ENCODE measurements at regions not wholly inside any gene's neighbourhood (a gene's known extent, or its start where the extent isn't known, plus 50 kb on each side); places are given as distances from the start of the nearest gene placed in this dataset.

- H3K27me3 ChIP-seq (ENCODE audit: insufficient read depth, low read depth, low read length), result no peaks in the 10 kb centered on the region
- H3K9me3 ChIP-seq (ENCODE audit: low read length), result no peaks in the 10 kb centered on the region
- H3K9me2 ChIP-seq (ENCODE audit: insufficient read depth, low read length), result no peaks in the 10 kb centered on the region
- TF ChIP-seq SMC3 (conservative IDR thresholded peaks at IDR 0.05; ENCODE audit: poor library complexity), result no peak
- H3K4me2 ChIP-seq (ENCODE audit: low read length), result no peak overlapping the region
- H3K27ac ChIP-seq (ENCODE audit: low read length), result no peak overlapping the region
- no peak overlapping the region for H2AFZ ChIP-seq (ENCODE audit: low read depth, low read length)
- no peak overlapping the region for H3K9ac ChIP-seq (ENCODE audit: low read length)
- H3K36me3 ChIP-seq (ENCODE audit: insufficient read depth, low read length), result no peaks in the 10 kb centered on the region
- no peaks in the 10 kb centered on the region for H3F3A ChIP-seq (ENCODE audit: insufficient read depth, low read length, poor library complexity, severe bottlenecking)
- H4K20me1 ChIP-seq (ENCODE audit: insufficient read depth), result no peaks in the 10 kb centered on the region
- H3K79me2 ChIP-seq (replicated peaks; ENCODE audit: insufficient read depth, low read length), result no peaks in the 10 kb centered on the region
- no peak overlapping the region for H3K4me3 ChIP-seq (ENCODE audit: low read length)
Observed at GRCh38 chr5:5983261-5983980, 394.9 kb downstream of the MED10 start.

GRCh38 chr5:5981562-5981961, 396.8 kb downstream of the MED10 start:
- Histone ChIP-seq H3K4me2 (ENCODE audit: low read length) (no peak overlapping the region), H3K9me2 (ENCODE audit: insufficient read depth, low read length) (no peaks in the 10 kb centered on the region), H3K27me3 (ENCODE audit: insufficient read depth, low read depth, low read length) (no peaks in the 10 kb centered on the region), H3K27ac (ENCODE audit: low read length) (no peak overlapping the region), H2AFZ (ENCODE audit: low read depth, low read length) (no peak overlapping the region), H3K4me3 (ENCODE audit: low read length) (no peak overlapping the region), H3K9me3 (ENCODE audit: low read length) (no peaks in the 10 kb centered on the region), H3K36me3 (ENCODE audit: insufficient read depth, low read length) (no peaks in the 10 kb centered on the region), H3F3A (ENCODE audit: insufficient read depth, low read length, poor library complexity, severe bottlenecking) (no peaks in the 10 kb centered on the region), H3K9ac (ENCODE audit: low read length) (no peak overlapping the region), H3K79me2 (replicated peaks; ENCODE audit: insufficient read depth, low read length) (no peaks in the 10 kb centered on the region), H4K20me1 (ENCODE audit: insufficient read depth) (no peaks in the 10 kb centered on the region)
- TF ChIP-seq RAD21 (conservative IDR thresholded peaks at IDR 0.05), result no peak
- TF ChIP-seq, protein P1, sequence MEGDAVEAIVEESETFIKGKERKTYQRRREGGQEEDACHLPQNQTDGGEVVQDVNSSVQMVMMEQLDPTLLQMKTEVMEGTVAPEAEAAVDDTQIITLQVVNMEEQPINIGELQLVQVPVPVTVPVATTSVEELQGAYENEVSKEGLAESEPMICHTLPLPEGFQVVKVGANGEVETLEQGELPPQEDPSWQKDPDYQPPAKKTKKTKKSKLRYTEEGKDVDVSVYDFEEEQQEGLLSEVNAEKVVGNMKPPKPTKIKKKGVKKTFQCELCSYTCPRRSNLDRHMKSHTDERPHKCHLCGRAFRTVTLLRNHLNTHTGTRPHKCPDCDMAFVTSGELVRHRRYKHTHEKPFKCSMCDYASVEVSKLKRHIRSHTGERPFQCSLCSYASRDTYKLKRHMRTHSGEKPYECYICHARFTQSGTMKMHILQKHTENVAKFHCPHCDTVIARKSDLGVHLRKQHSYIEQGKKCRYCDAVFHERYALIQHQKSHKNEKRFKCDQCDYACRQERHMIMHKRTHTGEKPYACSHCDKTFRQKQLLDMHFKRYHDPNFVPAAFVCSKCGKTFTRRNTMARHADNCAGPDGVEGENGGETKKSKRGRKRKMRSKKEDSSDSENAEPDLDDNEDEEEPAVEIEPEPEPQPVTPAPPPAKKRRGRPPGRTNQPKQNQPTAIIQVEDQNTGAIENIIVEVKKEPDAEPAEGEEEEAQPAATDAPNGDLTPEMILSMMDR (IDR thresholded peaks at IDR 0.05; ENCODE audit: poor library complexity, severe bottlenecking), result no peak
- TF ChIP-seq EP300 (conservative IDR thresholded peaks at IDR 0.05; ENCODE audit: poor library complexity, severe bottlenecking), result no peak
- no peak for TF ChIP-seq SMC3 (conservative IDR thresholded peaks at IDR 0.05; ENCODE audit: poor library complexity)
- TF ChIP-seq EZH2 (IDR thresholded peaks at IDR 0.05; ENCODE audit: borderline replicate concordance, insufficient read depth, low read length, poor library complexity, severe bottlenecking), result no peak
- no peak for TF ChIP-seq TAF1 (IDR thresholded peaks at IDR 0.05; ENCODE audit: low read depth)
- TF ChIP-seq MXI1 (conservative IDR thresholded peaks at IDR 0.05; ENCODE audit: poor library complexity, severe bottlenecking), result no peak
- TF ChIP-seq, protein P2, sequence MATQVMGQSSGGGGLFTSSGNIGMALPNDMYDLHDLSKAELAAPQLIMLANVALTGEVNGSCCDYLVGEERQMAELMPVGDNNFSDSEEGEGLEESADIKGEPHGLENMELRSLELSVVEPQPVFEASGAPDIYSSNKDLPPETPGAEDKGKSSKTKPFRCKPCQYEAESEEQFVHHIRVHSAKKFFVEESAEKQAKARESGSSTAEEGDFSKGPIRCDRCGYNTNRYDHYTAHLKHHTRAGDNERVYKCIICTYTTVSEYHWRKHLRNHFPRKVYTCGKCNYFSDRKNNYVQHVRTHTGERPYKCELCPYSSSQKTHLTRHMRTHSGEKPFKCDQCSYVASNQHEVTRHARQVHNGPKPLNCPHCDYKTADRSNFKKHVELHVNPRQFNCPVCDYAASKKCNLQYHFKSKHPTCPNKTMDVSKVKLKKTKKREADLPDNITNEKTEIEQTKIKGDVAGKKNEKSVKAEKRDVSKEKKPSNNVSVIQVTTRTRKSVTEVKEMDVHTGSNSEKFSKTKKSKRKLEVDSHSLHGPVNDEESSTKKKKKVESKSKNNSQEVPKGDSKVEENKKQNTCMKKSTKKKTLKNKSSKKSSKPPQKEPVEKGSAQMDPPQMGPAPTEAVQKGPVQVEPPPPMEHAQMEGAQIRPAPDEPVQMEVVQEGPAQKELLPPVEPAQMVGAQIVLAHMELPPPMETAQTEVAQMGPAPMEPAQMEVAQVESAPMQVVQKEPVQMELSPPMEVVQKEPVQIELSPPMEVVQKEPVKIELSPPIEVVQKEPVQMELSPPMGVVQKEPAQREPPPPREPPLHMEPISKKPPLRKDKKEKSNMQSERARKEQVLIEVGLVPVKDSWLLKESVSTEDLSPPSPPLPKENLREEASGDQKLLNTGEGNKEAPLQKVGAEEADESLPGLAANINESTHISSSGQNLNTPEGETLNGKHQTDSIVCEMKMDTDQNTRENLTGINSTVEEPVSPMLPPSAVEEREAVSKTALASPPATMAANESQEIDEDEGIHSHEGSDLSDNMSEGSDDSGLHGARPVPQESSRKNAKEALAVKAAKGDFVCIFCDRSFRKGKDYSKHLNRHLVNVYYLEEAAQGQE (IDR thresholded peaks at IDR 0.05; ENCODE audit: borderline replicate concordance), result no peak
- TF ChIP-seq POLR2AphosphoS5 (IDR thresholded peaks at IDR 0.05), result no peak

Data from neural cell (in vitro differentiated cells).